Spleen (tissue), 7 donors: ENCODE measurements at regions not wholly inside any gene's neighbourhood (a gene's known extent, or its start where the extent isn't known, plus 50 kb on each side); places are given as distances from the start of the nearest gene placed in this dataset.

Experiments used
- CTCF ChIP-seq, 11 experiments: fragments of 200-600 bp in 7 of 11; fragments of 450-650 bp in 4 of 11; sonication (generic) in 4 of 11; IDR thresholded peaks in 8 of 11; conservative IDR thresholded peaks in 3 of 11; 1 replicate in 7 of 11; 2 replicates in 4 of 11; pipeline versions ENCODE4 v1.4.0 to v1.8.0; 2016 to 2021; ENCODE audit warnings: antibody characterized with exemption in 11 of 11, inconsistent platforms in 4 of 11, mild to moderate bottlenecking in 1 of 11
- POLR2A ChIP-seq, 3 donors: fragments of 450-650 bp; IDR thresholded peaks; one replicate each; pipeline ENCODE4 v1.5.1; 2017; ENCODE audit warnings: antibody characterized with exemption in 3 of 3, mild to moderate bottlenecking in 1 of 3
- donor health status: DM: no; HTN: no; CAD: no; lungs with moderate emphysema.
- donor health status: DM: no; HTN: no; CAD: no.
- donor health status: DM: no; HTN: no; CAD: no.

- TF ChIP-seq CTCF (IDR thresholded peaks at IDR 0.05 in 8 of 11, conservative IDR thresholded peaks at IDR 0.05 in 3 of 11) (no peak), POLR2A (IDR thresholded peaks at IDR 0.05) (no peak)
These were observed 132.9 kb upstream of the GRB10 start for GRCh38 chr7:50915621-50916020.
